MV-4-11 (cell line): ENCODE measurements at regions not wholly inside any gene's neighbourhood (a gene's known extent, or its start where the extent isn't known, plus 50 kb on each side); places are given as distances from the start of the nearest gene placed in this dataset.
"Not testable (repeated sequence)": the region's sequence is repeated elsewhere in the genome, so short reads cannot be mapped to it uniquely, and the experiment has no call there.

Experiments used
- DNase-seq: peaks from one replicate; lab custom pipeline; 2025; lab: John Stamatoyannopoulos, UW

- peak; percentile 12 for DNase-seq
Observed at GRCh38 chr19:30870876-30871275, 478.4 kb downstream of the TSHZ3 start.

GRCh38 chr19:30865511-30865910, 483.7 kb downstream of the TSHZ3 start:
- DNase-seq = no peak

GRCh38 chr19:30864391-30865215, 484.6 kb downstream of the TSHZ3 start:
- peak; percentile 98 for DNase-seq

- no peak for DNase-seq
Observed at GRCh38 chr19:30862876-30863275, 486.4 kb downstream of the TSHZ3 start.

GRCh38 chr19:30861919-30862318, 487.3 kb downstream of the TSHZ3 start:
- DNase-seq = no peak

- no peak for DNase-seq
Observed at GRCh38 chr19:30857966-30858490, 485.8 kb downstream of the ZNF536 start.

GRCh38 chr19:30857388-30857787, 485.2 kb downstream of the ZNF536 start:
- peak; percentile 53 for DNase-seq

- DNase-seq = peak; percentile 16
Observed at GRCh38 chr19:30856786-30857185, 484.6 kb downstream of the ZNF536 start.

GRCh38 chr19:30856376-30856775, 484.2 kb downstream of the ZNF536 start:
- no peak for DNase-seq

- DNase-seq = no peak
Observed at GRCh38 chr19:30855442-30855841, 483.3 kb downstream of the ZNF536 start.

GRCh38 chr19:30854661-30855060, 482.5 kb downstream of the ZNF536 start:
- no peak for DNase-seq

- no peak for DNase-seq
Observed at GRCh38 chr19:30854207-30854606, 482.0 kb downstream of the ZNF536 start.

- DNase-seq = no peak
Observed at GRCh38 chr19:30853036-30853435, 480.9 kb downstream of the ZNF536 start.

GRCh38 chr19:30852168-30852567, 480.0 kb downstream of the ZNF536 start:
- DNase-seq = peak; percentile 8

GRCh38 chr19:30851646-30852045, 479.5 kb downstream of the ZNF536 start:
- no peak for DNase-seq

GRCh38 chr19:30848636-30849425, 476.6 kb downstream of the ZNF536 start:
- DNase-seq = no peak

GRCh38 chr19:30846102-30846501, 473.9 kb downstream of the ZNF536 start:
- no peak for DNase-seq

- no peak for DNase-seq
Observed at GRCh38 chr19:30842926-30843325, 470.7 kb downstream of the ZNF536 start.

GRCh38 chr19:30841934-30842333, 469.8 kb downstream of the ZNF536 start:
- DNase-seq = no peak

GRCh38 chr19:30830875-30831274, 458.7 kb downstream of the ZNF536 start:
- no peak for DNase-seq

GRCh38 chr19:30825505-30825904, 453.3 kb downstream of the ZNF536 start:
- not testable (repeated sequence) for DNase-seq

GRCh38 chr19:30824809-30825208, 452.6 kb downstream of the ZNF536 start:
- DNase-seq = no peak
